K562 (cell line): ENCODE measurements at regions not wholly inside any gene's neighbourhood (a gene's known extent, or its start where the extent isn't known, plus 50 kb on each side); places are given as distances from the start of the nearest gene placed in this dataset.

Source experiments
- ATF3 ChIP-seq, 2 experiments: fragments of 450-650 bp in 1 of 2; sonication (generic) in 1 of 2; formaldehyde crosslinking in 1 of 2; IDR thresholded peaks in 1 of 2; conservative IDR thresholded peaks in 1 of 2; 2 replicates each; pipeline versions ENCODE4 v1.6.1 to v1.8.1; 2016 to 2023; ENCODE audit warnings: mild to moderate bottlenecking in 2 of 2, moderate library complexity in 2 of 2, inconsistent platforms in 1 of 2, missing genetic modification reagents in 1 of 2
- CBFB ChIP-seq: sonication (generic); formaldehyde crosslinking; IDR thresholded peaks from 2 replicates; pipeline ENCODE4 v1.4.0; 2020; ENCODE audit warnings: mild to moderate bottlenecking, missing genetic modification reagents
- CREM ChIP-seq: IDR thresholded peaks from 2 replicates; pipeline ENCODE4 v1.6.1; 2014; ENCODE audit warnings: antibody characterized with exemption, low read depth
- MXI1 ChIP-seq: IDR thresholded peaks from 2 replicates; pipeline ENCODE4 v1.6.1; 2011; ENCODE audit warnings: low read depth, mild to moderate bottlenecking, improper control_type of control experiment, low read length
- ZBTB1 ChIP-seq: sonication (generic); formaldehyde crosslinking; IDR thresholded peaks from 2 replicates; pipeline ENCODE4 v1.8.1; 2023; ENCODE audit warnings: missing genetic modification reagents, low read depth, mild to moderate bottlenecking, borderline replicate concordance
- ZNF699 ChIP-seq: fragments of 250-450 bp; sonication (Bioruptor Pico); IDR thresholded peaks from 2 replicates; pipeline ENCODE4 v1.8.0; 2021; ENCODE audit warnings: mild to moderate bottlenecking, moderate library complexity; ENCODE audit not compliant: insufficient replicate concordance
- TF ChIP-seq, protein P1 (sequence below), 2 experiments: fragments of 450-650 bp; IDR thresholded peaks; 2 replicates each; pipeline ENCODE4 v1.6.1; 2016

DNA sequence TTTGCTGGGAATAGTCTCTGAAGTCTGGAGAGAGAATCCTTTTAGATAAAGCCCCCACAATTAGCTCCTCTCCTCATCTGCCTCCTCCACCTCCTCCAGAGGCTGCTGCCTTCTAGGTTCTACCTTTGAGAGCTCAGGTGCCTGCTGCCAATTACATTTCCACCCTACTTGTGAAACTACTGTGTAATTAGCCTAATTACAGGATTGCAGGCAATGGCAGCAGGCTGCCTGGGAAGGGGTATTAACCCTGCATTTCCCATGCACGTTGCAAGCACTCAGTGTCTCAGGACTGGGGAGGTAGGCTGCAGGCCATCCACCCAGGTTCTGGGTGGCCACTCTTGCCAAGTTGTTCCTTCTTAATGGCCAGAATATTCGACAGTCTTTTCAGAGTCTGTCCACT lies 215.6 kb upstream of the ZNF217 start:
- no peak for TF ChIP-seq MXI1
- no peak for TF ChIP-seq CBFB (CRISPR knock-in tag)
- TF ChIP-seq CREM, result no peak
- no peak for TF ChIP-seq ZNF699 (CRISPR knock-in tag)
- TF ChIP-seq ATF3 (IDR thresholded peaks at IDR 0.05), result no peak
- no peak for TF ChIP-seq ATF3 (CRISPR knock-in tag; conservative IDR thresholded peaks at IDR 0.05)
- TF ChIP-seq ZBTB1 (CRISPR knock-in tag), result no peak
- TF ChIP-seq, protein P1, sequence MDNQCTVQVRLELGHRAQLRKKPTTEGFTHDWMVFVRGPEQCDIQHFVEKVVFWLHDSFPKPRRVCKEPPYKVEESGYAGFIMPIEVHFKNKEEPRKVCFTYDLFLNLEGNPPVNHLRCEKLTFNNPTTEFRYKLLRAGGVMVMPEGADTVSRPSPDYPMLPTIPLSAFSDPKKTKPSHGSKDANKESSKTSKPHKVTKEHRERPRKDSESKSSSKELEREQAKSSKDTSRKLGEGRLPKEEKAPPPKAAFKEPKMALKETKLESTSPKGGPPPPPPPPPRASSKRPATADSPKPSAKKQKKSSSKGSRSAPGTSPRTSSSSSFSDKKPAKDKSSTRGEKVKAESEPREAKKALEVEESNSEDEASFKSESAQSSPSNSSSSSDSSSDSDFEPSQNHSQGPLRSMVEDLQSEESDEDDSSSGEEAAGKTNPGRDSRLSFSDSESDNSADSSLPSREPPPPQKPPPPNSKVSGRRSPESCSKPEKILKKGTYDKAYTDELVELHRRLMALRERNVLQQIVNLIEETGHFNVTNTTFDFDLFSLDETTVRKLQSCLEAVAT (IDR thresholded peaks at IDR 0.05), result no peak
